ENCODE measurements at regions not wholly inside any gene's neighbourhood (a gene's known extent, or its start where the extent isn't known, plus 50 kb on each side); places are given as distances from the start of the nearest gene placed in this dataset.

DNA sequence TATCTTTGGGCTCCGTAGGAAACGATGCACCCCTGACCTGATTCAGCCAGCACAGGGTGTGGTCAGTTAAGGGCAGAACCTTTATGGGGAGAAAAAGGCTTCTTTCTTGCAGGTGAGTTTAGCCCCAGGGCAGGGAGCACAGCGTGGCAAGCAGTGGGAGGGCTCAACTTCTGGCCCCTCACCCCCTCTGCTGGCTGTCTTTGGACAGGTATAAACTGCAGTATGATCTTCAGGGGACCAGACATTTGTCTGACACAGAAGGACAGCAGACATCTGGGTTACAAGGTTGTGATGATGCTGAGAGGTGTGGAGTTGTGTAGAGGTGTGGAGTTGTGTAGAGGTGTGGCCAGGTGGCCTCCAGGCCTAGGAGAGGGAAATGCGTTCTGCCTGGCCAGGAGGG, 324.0 kb upstream of the PLET1 start:
- H3K9me3 Mint-ChIP-seq: no peaks in the 10 kb centered on the region
- peak; percentile 19 for DNase-seq
- peaks cover 6% of the 10 kb centered on the region for H3K27me3 Mint-ChIP-seq
- H3K36me3 Mint-ChIP-seq (ENCODE audit: low read depth): no peaks in the 10 kb centered on the region
- no peak overlapping the region for H3K4me3 Mint-ChIP-seq
- POLR2A ChIA-PET: no interaction called here
- intact Hi-C loops (cut with micrococcal nuclease): no loop called here
- TF ChIP-seq, protein P1, sequence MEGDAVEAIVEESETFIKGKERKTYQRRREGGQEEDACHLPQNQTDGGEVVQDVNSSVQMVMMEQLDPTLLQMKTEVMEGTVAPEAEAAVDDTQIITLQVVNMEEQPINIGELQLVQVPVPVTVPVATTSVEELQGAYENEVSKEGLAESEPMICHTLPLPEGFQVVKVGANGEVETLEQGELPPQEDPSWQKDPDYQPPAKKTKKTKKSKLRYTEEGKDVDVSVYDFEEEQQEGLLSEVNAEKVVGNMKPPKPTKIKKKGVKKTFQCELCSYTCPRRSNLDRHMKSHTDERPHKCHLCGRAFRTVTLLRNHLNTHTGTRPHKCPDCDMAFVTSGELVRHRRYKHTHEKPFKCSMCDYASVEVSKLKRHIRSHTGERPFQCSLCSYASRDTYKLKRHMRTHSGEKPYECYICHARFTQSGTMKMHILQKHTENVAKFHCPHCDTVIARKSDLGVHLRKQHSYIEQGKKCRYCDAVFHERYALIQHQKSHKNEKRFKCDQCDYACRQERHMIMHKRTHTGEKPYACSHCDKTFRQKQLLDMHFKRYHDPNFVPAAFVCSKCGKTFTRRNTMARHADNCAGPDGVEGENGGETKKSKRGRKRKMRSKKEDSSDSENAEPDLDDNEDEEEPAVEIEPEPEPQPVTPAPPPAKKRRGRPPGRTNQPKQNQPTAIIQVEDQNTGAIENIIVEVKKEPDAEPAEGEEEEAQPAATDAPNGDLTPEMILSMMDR (IDR thresholded peaks at IDR 0.05): no peak
- CTCF ChIA-PET: interaction anchor here (0.8 to 7.1 kb wide), 3 partner anchors 8 to 706 kb away, joined by 3 to 82 read pairs (median 4); no protein-coding TSS in a partner anchor
- H3K27ac Mint-ChIP-seq: no peak overlapping the region
- no peak for ATAC-seq
- H3K4me1 Mint-ChIP-seq (ENCODE audit: low read depth): peaks cover 3% of the 10 kb centered on the region

DNA sequence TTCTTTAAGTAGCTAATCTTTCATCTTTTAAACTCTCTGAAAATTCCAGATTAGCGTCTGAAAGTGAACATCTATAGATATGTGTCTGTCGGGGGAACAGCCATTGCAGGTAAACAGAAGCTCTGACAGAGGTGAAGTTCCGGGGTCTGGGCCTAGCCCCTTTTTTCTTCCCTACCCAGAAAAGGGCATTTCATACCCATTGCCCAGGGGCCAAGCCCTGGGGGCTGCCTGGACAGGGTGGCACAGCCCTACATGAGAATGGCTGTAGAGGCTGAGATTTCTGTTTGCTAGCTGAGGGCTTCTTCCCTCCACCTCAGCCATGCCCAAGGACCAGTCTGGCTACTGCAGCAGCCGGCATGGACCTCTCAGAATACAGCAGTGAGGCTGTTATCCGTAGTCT, 327.0 kb upstream of the PLET1 start:
- peaks cover 3% of the 10 kb centered on the region for H3K4me1 Mint-ChIP-seq (ENCODE audit: low read depth)
- H3K27ac Mint-ChIP-seq: no peak overlapping the region
- CTCF ChIA-PET: interaction anchor here (0.7 to 7.1 kb wide), 36 partner anchors 8 to 710 kb away, joined by 3 to 82 read pairs (median 4); no protein-coding TSS in a partner anchor
- no peak overlapping the region for H3K4me3 Mint-ChIP-seq
- DNase-seq: no peak
- intact Hi-C loops (cut with micrococcal nuclease): loop anchor here (2.0 kb wide), 1 partner anchor 701 kb away; no protein-coding TSS in a partner anchor
- H3K27me3 Mint-ChIP-seq: peaks cover 6% of the 10 kb centered on the region
- TF ChIP-seq, protein P1 (IDR thresholded peaks at IDR 0.05): no peak
- H3K36me3 Mint-ChIP-seq (ENCODE audit: low read depth): no peaks in the 10 kb centered on the region
- no peak for ATAC-seq
- POLR2A ChIA-PET: interaction anchor here (0.7 to 0.9 kb wide), 2 partner anchors 12 to 755 kb away, joined by 3 read pairs; no protein-coding TSS in a partner anchor
- no peaks in the 10 kb centered on the region for H3K9me3 Mint-ChIP-seq

DNA sequence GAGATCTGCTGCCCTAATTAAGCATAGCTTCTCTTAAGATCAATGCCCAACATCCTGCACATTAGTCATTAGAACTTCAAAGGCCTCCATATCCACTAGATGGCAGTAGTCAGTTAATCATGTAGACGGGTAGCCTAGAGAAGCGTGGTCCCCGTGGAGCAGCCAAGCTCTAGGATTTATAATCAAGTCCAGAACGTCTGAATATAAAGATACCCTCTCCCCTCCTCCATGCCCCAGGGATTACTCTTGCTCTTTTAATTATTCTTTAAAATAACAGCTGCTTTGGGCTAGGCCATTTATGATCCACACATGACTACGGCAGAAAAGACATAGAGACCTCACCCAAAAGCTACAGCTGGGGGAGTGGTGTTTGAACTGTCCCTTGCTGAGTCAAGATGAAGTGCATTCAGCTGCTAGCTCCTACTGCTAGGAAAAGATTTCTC, 327.6 kb upstream of the PLET1 start:
- POLR2A ChIA-PET: interaction anchor here (0.7 to 0.9 kb wide), 2 partner anchors 11 to 754 kb away, joined by 3 read pairs; no protein-coding TSS in a partner anchor
- H3K4me3 Mint-ChIP-seq: no peak overlapping the region
- TF ChIP-seq, protein P1 (IDR thresholded peaks at IDR 0.05): peak; percentile 81
- peaks cover 3% of the 10 kb centered on the region for H3K4me1 Mint-ChIP-seq (ENCODE audit: low read depth)
- ATAC-seq: peak; percentile 91
- H3K27me3 Mint-ChIP-seq: peaks cover 6% of the 10 kb centered on the region
- H3K27ac Mint-ChIP-seq: no peak overlapping the region
- DNase-seq: peak; percentile 68
- intact Hi-C loops (cut with micrococcal nuclease): loop anchor here (2.0 kb wide), 1 partner anchor 701 kb away; no protein-coding TSS in a partner anchor
- H3K36me3 Mint-ChIP-seq (ENCODE audit: low read depth): no peaks in the 10 kb centered on the region
- no peaks in the 10 kb centered on the region for H3K9me3 Mint-ChIP-seq
- CTCF ChIA-PET: interaction anchor here (0.6 to 7.1 kb wide), 46 partner anchors 9 to 710 kb away, joined by 3 to 82 read pairs (median 3); no protein-coding TSS in a partner anchor

DNA sequence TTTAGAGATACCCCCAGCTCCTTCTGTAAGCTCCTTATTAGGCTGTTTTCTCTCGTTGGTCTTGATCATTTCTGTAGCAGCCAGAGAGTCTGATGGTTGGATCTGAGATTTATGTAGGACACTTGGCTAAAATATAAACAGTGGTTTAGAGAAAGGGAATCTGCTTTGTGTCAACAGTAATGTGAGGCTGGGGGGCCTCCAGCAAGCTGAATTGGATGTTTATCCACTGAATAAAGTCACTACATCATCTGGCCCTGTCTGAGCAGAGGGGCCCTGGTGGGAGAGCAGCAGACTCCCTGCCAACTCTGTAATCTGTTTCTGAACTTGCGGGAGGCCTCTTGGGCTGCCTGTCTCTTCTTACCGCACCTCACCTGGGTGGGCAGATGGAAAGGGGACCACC, 328.5 kb upstream of the PLET1 start:
- TF ChIP-seq, protein P1 (IDR thresholded peaks at IDR 0.05): no peak
- Mint-ChIP-seq H3K36me3 (ENCODE audit: low read depth) (no peaks in the 10 kb centered on the region), H3K27me3 (peaks cover 6% of the 10 kb centered on the region), H3K27ac (no peak overlapping the region), H3K4me1 (ENCODE audit: low read depth) (peaks cover 3% of the 10 kb centered on the region), H3K4me3 (no peak overlapping the region), H3K9me3 (no peaks in the 10 kb centered on the region)
- DNase-seq: no peak
- POLR2A ChIA-PET: no interaction called here
- CTCF ChIA-PET: interaction anchor here (0.9 to 7.1 kb wide), 17 partner anchors 8 to 707 kb away, joined by 3 to 82 read pairs (median 5); no protein-coding TSS in a partner anchor
- no peak for ATAC-seq
- intact Hi-C loops (cut with micrococcal nuclease): loop anchor here (2.0 kb wide), 1 partner anchor 700 kb away; no protein-coding TSS in a partner anchor

DNA sequence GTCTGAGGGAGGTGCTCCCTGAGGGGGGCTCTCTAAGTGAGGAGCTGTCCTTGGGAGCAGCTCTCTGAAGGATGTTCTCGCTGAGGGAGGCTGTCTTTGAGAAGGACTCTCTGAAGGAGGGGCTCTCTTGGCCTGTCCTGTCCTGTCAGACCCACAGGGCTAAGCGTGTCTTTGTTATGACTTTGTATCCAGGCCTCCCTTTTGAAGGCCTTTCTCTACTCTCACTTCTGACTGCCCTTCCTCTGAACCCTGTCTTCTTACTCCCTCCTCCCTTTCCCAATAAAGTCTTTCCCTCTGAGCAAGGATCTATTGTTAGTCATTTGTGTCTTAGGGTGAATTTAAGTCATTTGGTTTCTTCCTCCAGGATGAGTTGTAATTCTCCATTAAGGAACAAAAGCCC, 330.1 kb upstream of the PLET1 start:
- H3K36me3 Mint-ChIP-seq (ENCODE audit: low read depth): no peaks in the 10 kb centered on the region
- ChIA-PET POLR2A (no interaction called here), CTCF (interaction anchor here (2.2 kb wide), 1 partner anchor 699 kb away, joined by 10 read pairs; no protein-coding TSS in a partner anchor)
- H3K9me3 Mint-ChIP-seq: no peaks in the 10 kb centered on the region
- DNase-seq (no peak), ATAC-seq (no peak)
- H3K27ac Mint-ChIP-seq: no peak overlapping the region
- intact Hi-C loops (cut with micrococcal nuclease): no loop called here
- H3K4me1 Mint-ChIP-seq (ENCODE audit: low read depth): peaks cover 3% of the 10 kb centered on the region
- TF ChIP-seq, protein P1 (IDR thresholded peaks at IDR 0.05): no peak
- no peak overlapping the region for H3K4me3 Mint-ChIP-seq
- peaks cover 2% of the 10 kb centered on the region for H3K27me3 Mint-ChIP-seq

Data from activated CD8-positive, alpha-beta T cell treated with anti-CD3 and anti-CD28 coated beads for 36 hours (primary cell).